NCI-H82 treated with DMSO at 0.1 percent for 48 hours (cell line): ENCODE measurements at regions not wholly inside any gene's neighbourhood (a gene's known extent, or its start where the extent isn't known, plus 50 kb on each side); places are given as distances from the start of the nearest gene placed in this dataset.

Experiments
- DNase-seq: peaks from one replicate; lab custom pipeline; 2025; ENCODE audit not compliant: unreplicated experiment; lab: John Stamatoyannopoulos, UW

GRCh38 chr2:83579507-83579906 lies 879.6 kb downstream of the SUCLG1 start:
- peak; percentile 68 for DNase-seq

GRCh38 chr2:83578405-83578804 lies 880.7 kb downstream of the SUCLG1 start:
- DNase-seq = no peak

GRCh38 chr2:83574614-83575013 lies 884.5 kb downstream of the SUCLG1 start:
- DNase-seq = no peak

- no peak for DNase-seq
Observed at GRCh38 chr2:83573060-83573459, 886.0 kb downstream of the SUCLG1 start.

DNA sequence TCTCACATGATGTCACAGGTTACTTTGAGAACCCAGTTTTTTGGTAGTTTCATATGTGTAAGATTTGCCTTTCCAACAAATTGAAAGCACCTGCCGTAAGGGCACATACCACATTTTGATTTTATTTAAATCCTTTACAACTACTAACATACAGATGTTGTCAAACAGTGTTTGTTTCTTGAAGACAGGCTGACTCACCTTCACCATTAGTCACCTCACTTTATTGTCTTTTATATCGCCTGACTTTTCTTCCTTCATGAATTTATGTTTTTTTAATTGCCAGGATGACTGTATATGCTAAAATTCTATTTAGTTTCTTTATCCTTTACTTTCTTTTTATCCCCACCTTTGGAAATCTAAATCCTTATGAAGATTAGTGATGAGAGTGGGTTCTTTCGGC lies 886.7 kb downstream of the SUCLG1 start:
- DNase-seq = no peak

DNA sequence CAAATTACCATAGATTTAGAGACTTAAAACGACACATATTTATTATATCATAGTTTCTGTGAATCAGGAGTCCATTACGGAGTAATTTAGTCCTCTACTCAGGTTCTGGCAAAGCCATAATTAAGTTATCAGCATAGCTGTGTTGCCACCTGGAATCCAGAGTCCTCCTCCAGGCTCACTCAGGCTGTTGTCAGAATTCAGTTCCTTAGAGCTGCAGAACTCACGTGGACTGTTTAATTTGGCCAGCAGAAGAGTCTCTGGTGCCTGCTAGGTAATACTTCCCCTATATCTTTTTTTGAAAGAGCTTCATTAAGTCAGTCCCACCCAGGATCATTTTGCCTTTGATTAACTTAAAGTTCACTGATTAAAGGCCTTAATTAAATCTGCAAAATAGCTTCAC lies 891.5 kb downstream of the SUCLG1 start:
- no peak for DNase-seq

DNA sequence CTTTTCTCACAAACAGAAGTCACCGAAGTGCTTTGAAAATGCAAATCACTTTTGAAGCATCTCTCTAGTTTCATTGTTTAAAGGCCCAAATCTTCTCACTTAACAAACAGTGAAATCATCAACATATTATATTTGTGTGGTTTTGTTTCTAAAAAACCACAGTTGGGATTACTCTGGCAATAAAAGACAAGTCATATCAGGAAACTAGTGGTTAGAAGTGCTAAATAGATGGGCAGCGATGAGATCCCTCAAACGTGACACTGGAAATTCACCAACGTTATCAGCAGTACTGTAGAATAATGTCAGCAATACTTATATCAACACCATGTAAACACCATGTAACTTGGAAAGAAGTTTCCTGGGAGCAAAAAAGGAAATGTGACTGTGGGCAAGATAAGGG lies 893.5 kb downstream of the SUCLG1 start:
- DNase-seq = no peak

- DNase-seq = no peak
Observed at GRCh38 chr2:83565181-83565580, 893.9 kb downstream of the SUCLG1 start.

DNA sequence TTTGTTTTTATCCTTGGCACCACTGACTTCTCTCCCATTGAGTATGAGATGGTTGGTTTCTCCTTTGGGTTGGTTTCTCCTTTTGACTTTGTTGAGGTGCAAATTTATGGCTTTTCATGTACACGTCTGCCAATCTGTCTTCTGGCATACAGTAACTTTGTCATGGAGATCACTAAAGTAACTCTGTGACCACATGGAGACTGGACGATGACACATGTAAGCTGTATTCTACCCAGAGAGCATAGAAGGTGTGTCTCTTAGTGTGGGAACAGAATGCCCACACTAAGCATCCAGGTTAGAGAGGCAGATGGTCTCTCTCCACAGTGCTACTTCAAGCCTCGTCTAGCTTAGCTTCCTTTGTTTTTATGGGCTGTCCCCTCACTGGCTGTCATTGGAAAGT lies 897.5 kb downstream of the SUCLG1 start:
- no peak for DNase-seq

- DNase-seq = no peak
Observed at GRCh38 chr2:83536556-83536955, 922.5 kb downstream of the SUCLG1 start.

- DNase-seq = no peak
Observed at GRCh38 chr2:83534416-83534815, 924.7 kb downstream of the SUCLG1 start.

- no peak for DNase-seq
Observed at GRCh38 chr2:83531206-83531826, 927.8 kb downstream of the SUCLG1 start.

GRCh38 chr2:83528767-83529166 lies 930.3 kb downstream of the SUCLG1 start:
- no peak for DNase-seq

DNA sequence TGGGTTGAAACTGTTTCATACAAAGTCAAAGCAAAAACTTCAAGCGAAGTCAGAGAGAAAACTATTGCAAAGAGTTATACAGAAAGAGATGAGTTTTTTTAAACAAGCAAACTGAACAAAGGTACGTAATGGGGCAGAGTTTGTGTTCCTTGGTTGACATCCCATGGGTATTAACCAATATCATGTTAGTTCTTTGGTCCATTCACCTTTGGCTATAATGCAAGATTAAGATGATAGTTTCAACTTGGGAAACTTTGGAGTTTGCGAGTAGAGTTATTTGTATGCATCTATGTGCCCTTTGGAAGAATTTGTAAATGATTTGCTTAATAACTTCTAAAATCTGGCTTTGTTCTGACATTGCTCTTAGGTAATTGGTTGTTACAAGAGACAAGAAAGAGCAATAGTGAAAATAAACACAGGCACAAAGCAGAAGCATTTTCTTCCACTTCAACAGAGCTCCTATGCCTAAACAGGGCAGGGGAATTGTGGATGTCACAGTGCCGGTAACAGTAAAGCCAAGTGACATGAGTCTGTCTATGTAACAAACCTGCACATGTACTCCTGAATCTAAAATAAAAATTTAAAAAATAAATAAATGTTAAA lies 936.1 kb downstream of the SUCLG1 start:
- DNase-seq = no peak

- DNase-seq = no peak
Observed at GRCh38 chr2:83517727-83518368, 941.2 kb downstream of the SUCLG1 start.

DNA sequence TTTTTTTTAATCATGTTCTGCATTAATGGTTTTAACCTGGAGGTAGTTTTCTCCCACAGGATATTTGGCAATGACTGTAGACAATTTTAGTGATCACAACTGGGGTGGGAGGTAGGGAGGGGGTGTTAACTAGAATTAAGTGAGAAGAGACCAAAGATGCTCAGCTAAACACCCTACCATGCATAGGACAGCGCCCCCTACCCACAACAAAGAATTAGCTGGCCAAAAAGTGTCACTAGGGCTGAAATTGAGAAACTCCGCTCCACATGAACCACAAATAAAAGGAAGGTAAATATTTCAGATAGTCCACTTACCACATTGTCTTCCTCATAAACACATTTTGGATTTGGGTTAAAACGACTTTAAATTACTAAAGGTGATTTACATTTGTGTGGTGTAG lies 942.6 kb downstream of the SUCLG1 start:
- DNase-seq = no peak

GRCh38 chr2:83487451-83487850 lies 971.6 kb downstream of the SUCLG1 start:
- no peak for DNase-seq

- DNase-seq = no peak
Observed at GRCh38 chr2:83481436-83481835, 977.6 kb downstream of the SUCLG1 start.

- DNase-seq = no peak
Observed at GRCh38 chr2:83478037-83478436, 981.0 kb downstream of the SUCLG1 start.

- DNase-seq = no peak
Observed at GRCh38 chr2:83475371-83475770, 983.7 kb downstream of the SUCLG1 start.

DNA sequence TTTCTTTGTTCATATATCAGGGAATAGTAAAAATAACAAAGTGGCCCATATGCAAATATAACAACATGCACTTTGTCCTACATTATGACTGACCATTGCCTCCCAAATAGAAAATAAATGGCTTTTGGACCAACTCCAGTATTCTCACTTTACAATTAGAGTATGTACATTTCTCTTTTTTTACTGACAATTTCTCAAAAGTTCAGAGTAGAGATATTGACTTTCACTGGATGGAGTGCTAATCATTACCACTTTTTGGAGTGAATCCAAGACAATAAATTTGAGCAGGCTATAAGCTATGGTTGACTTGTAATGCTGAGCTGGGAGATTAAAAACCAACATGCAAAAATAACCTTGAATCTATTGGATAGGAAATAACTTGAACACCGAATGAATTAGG lies 987.4 kb downstream of the SUCLG1 start:
- no peak for DNase-seq

DNA sequence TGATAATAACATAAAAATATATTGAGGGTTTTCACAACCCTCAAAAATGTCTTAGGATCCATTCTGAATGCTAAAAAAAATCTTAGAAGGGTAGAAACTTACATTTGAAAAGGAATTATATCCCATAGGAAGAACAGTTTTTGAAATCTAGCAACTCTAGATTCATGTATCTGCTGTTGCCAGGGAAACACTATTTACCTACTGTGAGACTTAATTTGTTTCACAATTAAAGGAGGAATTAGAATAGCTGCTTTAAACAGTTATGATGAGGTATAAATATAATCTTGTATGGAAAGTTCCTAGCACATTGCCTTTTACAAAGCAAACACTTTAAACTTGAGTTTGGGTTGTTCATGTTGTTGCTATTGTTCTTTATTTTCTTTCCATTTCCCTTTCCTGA lies 988.2 kb downstream of the SUCLG1 start:
- DNase-seq = no peak

DNA sequence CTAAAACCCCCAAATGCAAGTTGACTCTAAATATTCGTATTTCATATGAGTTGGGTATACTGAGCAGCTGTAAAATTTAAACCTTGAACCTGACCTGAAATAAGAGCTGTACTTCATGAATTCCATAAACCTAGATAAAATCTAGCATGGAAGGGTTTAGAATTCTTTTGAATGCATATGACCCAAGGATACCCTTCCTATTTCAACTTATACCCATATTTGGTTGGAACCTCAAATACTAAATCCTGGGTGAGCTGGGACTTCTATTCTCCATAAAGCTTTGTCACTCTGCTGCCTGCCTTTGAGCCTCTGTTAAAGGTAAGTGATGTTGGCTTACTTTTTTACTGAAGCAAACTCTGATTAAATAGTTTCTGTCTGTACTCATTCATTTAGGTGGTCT lies 994.6 kb downstream of the SUCLG1 start:
- DNase-seq = no peak
